HEK293 (cell line): ENCODE measurements at regions not wholly inside any gene's neighbourhood (a gene's known extent, or its start where the extent isn't known, plus 50 kb on each side); places are given as distances from the start of the nearest gene placed in this dataset.

Experiments used
- AEBP2 ChIP-seq: fragments of 450-650 bp; formaldehyde crosslinking; IDR thresholded peaks from 2 replicates; pipeline ENCODE4 v1.5.1; 2016; ENCODE audit warnings: missing biosample characterization, missing genetic modification characterization, borderline replicate concordance
- MEIS1 ChIP-seq: sonication (generic); formaldehyde crosslinking; IDR thresholded peaks from 2 replicates; pipeline ENCODE4 v1.8.1; 2022; ENCODE audit warnings: missing genetic modification reagents, mild to moderate bottlenecking, borderline replicate concordance
- PATZ1 ChIP-seq: fragments of 450-650 bp; formaldehyde crosslinking; IDR thresholded peaks from 2 replicates; pipeline ENCODE4 v1.5.1; 2016; ENCODE audit warnings: missing biosample characterization, missing genetic modification characterization
- SP2 ChIP-seq: fragments of 450-650 bp; formaldehyde crosslinking; IDR thresholded peaks from 2 replicates; pipeline ENCODE4 v1.5.1; 2016; ENCODE audit warnings: missing biosample characterization, missing genetic modification characterization
- WT1 ChIP-seq: fragments of 450-650 bp; formaldehyde crosslinking; IDR thresholded peaks from 2 replicates; pipeline ENCODE4 v1.5.1; 2016; ENCODE audit warnings: missing biosample characterization, missing genetic modification characterization
- YY2 ChIP-seq: fragments of 450-650 bp; formaldehyde crosslinking; IDR thresholded peaks from 2 replicates; pipeline ENCODE4 v1.5.1; 2016; ENCODE audit warnings: missing biosample characterization, missing genetic modification characterization
- ZBTB17 ChIP-seq: fragments of 450-650 bp; formaldehyde crosslinking; IDR thresholded peaks from 2 replicates; pipeline ENCODE4 v1.5.1; 2016; ENCODE audit warnings: missing biosample characterization, missing genetic modification characterization
- ZFP69B ChIP-seq: fragments of 450-650 bp; formaldehyde crosslinking; IDR thresholded peaks from 2 replicates; pipeline ENCODE4 v1.5.1; 2016; ENCODE audit warnings: missing biosample characterization, missing genetic modification characterization
- ZNF138 ChIP-seq: fragments of 450-650 bp; formaldehyde crosslinking; IDR thresholded peaks from 2 replicates; pipeline ENCODE4 v1.5.1; 2016; ENCODE audit warnings: missing biosample characterization, missing genetic modification characterization, borderline replicate concordance
- ZNF214 ChIP-seq: fragments of 450-650 bp; formaldehyde crosslinking; IDR thresholded peaks from 2 replicates; pipeline ENCODE4 v1.5.1; 2017; ENCODE audit warnings: missing biosample characterization, mild to moderate bottlenecking, missing genetic modification characterization, borderline replicate concordance
- ZNF239 ChIP-seq: fragments of 450-650 bp; formaldehyde crosslinking; IDR thresholded peaks from 2 replicates; pipeline ENCODE4 v1.5.1; 2016; ENCODE audit warnings: missing biosample characterization, missing genetic modification characterization
- ZNF274 ChIP-seq, 2 experiments: fragments of 200-500 bp in 1 of 2; fragments of 450-650 bp in 1 of 2; sonication (Bioruptor generic) in 1 of 2; formaldehyde crosslinking in 1 of 2; IDR thresholded peaks; 2 replicates each; pipeline versions ENCODE4 v1.5.1 to v1.6.1; 2014 to 2016; ENCODE audit warnings: borderline replicate concordance in 1 of 2, inconsistent platforms in 1 of 2, low read length in 1 of 2, missing biosample characterization in 1 of 2, missing genetic modification characterization in 1 of 2
- ZNF350 ChIP-seq: fragments of 450-650 bp; formaldehyde crosslinking; IDR thresholded peaks from 2 replicates; pipeline ENCODE4 v1.5.0; 2017; ENCODE audit warnings: missing biosample characterization, mild to moderate bottlenecking, missing genetic modification characterization
- ZNF354C ChIP-seq: fragments of 450-650 bp; formaldehyde crosslinking; IDR thresholded peaks from 2 replicates; pipeline ENCODE4 v1.5.1; 2016; ENCODE audit warnings: missing biosample characterization, missing genetic modification characterization, low read depth, borderline replicate concordance
- ZNF362 ChIP-seq: fragments of 450-650 bp; formaldehyde crosslinking; IDR thresholded peaks from 2 replicates; pipeline ENCODE4 v1.5.1; 2016; ENCODE audit warnings: missing biosample characterization, missing genetic modification characterization
- ZNF394 ChIP-seq: fragments of 450-650 bp; formaldehyde crosslinking; IDR thresholded peaks from 2 replicates; pipeline ENCODE4 v1.5.1; 2016; ENCODE audit warnings: missing biosample characterization, missing genetic modification characterization, mild to moderate bottlenecking, moderate library complexity, borderline replicate concordance
- ZNF423 ChIP-seq: fragments of 450-650 bp; formaldehyde crosslinking; IDR thresholded peaks from 2 replicates; pipeline ENCODE4 v1.5.1; 2016; ENCODE audit warnings: missing biosample characterization, missing genetic modification characterization
- ZNF433 ChIP-seq: fragments of 450-650 bp; formaldehyde crosslinking; IDR thresholded peaks from 2 replicates; pipeline ENCODE4 v1.5.1; 2016; ENCODE audit warnings: missing biosample characterization, missing genetic modification characterization, low read depth
- ZNF518A ChIP-seq: fragments of 450-650 bp; formaldehyde crosslinking; conservative IDR thresholded peaks from 2 replicates; pipeline ENCODE4 v1.5.1; 2016; ENCODE audit warnings: low read depth, missing biosample characterization, missing genetic modification characterization
- ZNF580 ChIP-seq: fragments of 450-650 bp; formaldehyde crosslinking; IDR thresholded peaks from 2 replicates; pipeline ENCODE4 v1.5.1; 2016; ENCODE audit warnings: missing biosample characterization, missing genetic modification characterization
- ZNF585B ChIP-seq: fragments of 450-650 bp; formaldehyde crosslinking; IDR thresholded peaks from 2 replicates; pipeline ENCODE4 v1.5.1; 2016; ENCODE audit warnings: missing biosample characterization, missing genetic modification characterization
- ZNF600 ChIP-seq: fragments of 450-650 bp; formaldehyde crosslinking; IDR thresholded peaks from 2 replicates; pipeline ENCODE4 v1.5.1; 2016; ENCODE audit warnings: missing biosample characterization, missing genetic modification characterization
- ZNF623 ChIP-seq: fragments of 450-650 bp; formaldehyde crosslinking; IDR thresholded peaks from 2 replicates; pipeline ENCODE4 v1.5.1; 2016; ENCODE audit warnings: missing biosample characterization, missing genetic modification characterization
- ZNF624 ChIP-seq: fragments of 450-650 bp; formaldehyde crosslinking; IDR thresholded peaks from 2 replicates; pipeline ENCODE4 v1.5.1; 2017; ENCODE audit warnings: missing biosample characterization, missing genetic modification characterization
- ZNF747 ChIP-seq: fragments of 450-650 bp; formaldehyde crosslinking; IDR thresholded peaks from 2 replicates; pipeline ENCODE4 v1.5.1; 2016; ENCODE audit warnings: missing biosample characterization, missing genetic modification characterization
- ZNF768 ChIP-seq: fragments of 450-650 bp; formaldehyde crosslinking; IDR thresholded peaks from 2 replicates; pipeline ENCODE4 v1.5.1; 2018; ENCODE audit warnings: missing biosample characterization, mild to moderate bottlenecking, missing genetic modification characterization
- ZNF791 ChIP-seq: fragments of 450-650 bp; formaldehyde crosslinking; IDR thresholded peaks from 2 replicates; pipeline ENCODE4 v1.5.1; 2016; ENCODE audit warnings: missing biosample characterization, missing genetic modification characterization
- ZSCAN16 ChIP-seq: fragments of 450-650 bp; formaldehyde crosslinking; IDR thresholded peaks from 2 replicates; pipeline ENCODE4 v1.5.1; 2016; ENCODE audit warnings: missing biosample characterization, missing genetic modification characterization

GRCh38 chr9:136608348-136609159 is 54.2 kb upstream of the EGFL7 start (continued):
- TF ChIP-seq ZNF394 (tag by site-specific recombination) (no peak), ZNF433 (no peak), ZNF274 (IDR thresholded peaks at IDR 0.05; ENCODE audit: low read length) (no peak), ZNF274 (tag by site-specific recombination; IDR thresholded peaks at IDR 0.05; ENCODE audit: borderline replicate concordance) (no peak), ZFP69B (peak; percentile 58; the same call in 1 of the 2 replicates), MEIS1 (CRISPR knock-in tag) (no peak), ZNF423 (tag by site-specific recombination) (no peak), ZNF791 (tag by site-specific recombination) (no peak), ZNF350 (no peak), ZNF362 (tag by site-specific recombination) (no peak), PATZ1 (tag by site-specific recombination) (peak; percentile 46), YY2 (tag by site-specific recombination) (no peak), AEBP2 (tag by site-specific recombination) (no peak), ZNF354C (no peak), ZNF239 (no peak), ZNF580 (no peak), ZBTB17 (tag by site-specific recombination) (peak; percentile 52; the same call in 1 of the 2 replicates), ZNF138 (no peak), ZNF768 (tag by site-specific recombination) (no peak), ZSCAN16 (tag by site-specific recombination) (no peak), ZNF623 (tag by site-specific recombination) (no peak), ZNF214 (tag by site-specific recombination) (no peak), ZNF624 (no peak), ZNF585B (tag by site-specific recombination) (no peak), ZNF747 (tag by site-specific recombination) (no peak), WT1 (tag by site-specific recombination) (peak; percentile 85), ZNF518A (no peak), ZNF600 (no peak), SP2 (tag by site-specific recombination) (peak; percentile 31)
